ENCODE measurements at regions not wholly inside any gene's neighbourhood (a gene's known extent, or its start where the extent isn't known, plus 50 kb on each side); places are given as distances from the start of the nearest gene placed in this dataset.
"Not testable (repeated sequence)": the region's sequence is repeated elsewhere in the genome, so short reads cannot be mapped to it uniquely, and the experiment has no call there.

- no peaks in the 10 kb centered on the region for H3K9me3 ChIP-seq
- no peak overlapping the region for H3K27ac ChIP-seq
- no peak overlapping the region for H3K4me3 ChIP-seq
- DNase-seq (ENCODE audit: low spot score in 2 of 2) = no peak
- H3K36me3 ChIP-seq = no peaks in the 10 kb centered on the region
- no peak for TF ChIP-seq EP300 (IDR thresholded peaks at IDR 0.05)
- no peak for TF ChIP-seq CTCF (IDR thresholded peaks at IDR 0.05)
- TF ChIP-seq POLR2A (IDR thresholded peaks at IDR 0.05) = no peak
- H3K27me3 ChIP-seq = peaks cover 0 to 4% of the 10 kb centered on the region in 2 donors
- 27 to 49% methylated on average over 10 to 13 of the region's 13 CpGs for WGBS, 2 donors
- peaks cover 0 to 6% (median 0%) of the 10 kb centered on the region in 4 donors for H3K4me1 ChIP-seq
Measured at GRCh38 chr17:13415871-13416416, 185.8 kb downstream of the HS3ST3A1 start.

- H3K27ac ChIP-seq; H3K27me3 ChIP-seq; H3K36me3 ChIP-seq; H3K4me1 ChIP-seq; H3K9me3 ChIP-seq; H3K4me3 ChIP-seq; DNase-seq (ENCODE audit: low spot score in 2 of 2): not testable (repeated sequence)
- 80 to 85% methylated on average over 3 of the region's 3 CpGs for WGBS, 2 donors
Measured at GRCh38 chr17:13415200-13415599, 186.5 kb downstream of the HS3ST3A1 start.

GRCh38 chr17:13413001-13413400 is 188.7 kb downstream of the HS3ST3A1 start:
- H3K27me3 ChIP-seq = peaks cover 0 to 4% of the 10 kb centered on the region in 2 donors
- no peaks in the 10 kb centered on the region for H3K36me3 ChIP-seq
- peaks cover 0 to 6% (median 0%) of the 10 kb centered on the region in 4 donors for H3K4me1 ChIP-seq
- no peak overlapping the region for H3K27ac ChIP-seq
- no peak for DNase-seq (ENCODE audit: low spot score in 2 of 2)
- TF ChIP-seq CTCF (IDR thresholded peaks at IDR 0.05) (no peak), EP300 (IDR thresholded peaks at IDR 0.05) (no peak)
- no peaks in the 10 kb centered on the region for H3K9me3 ChIP-seq
- H3K4me3 ChIP-seq = no peak overlapping the region
- WGBS, 2 donors = 85 to 89% methylated on average over 7 of the region's 7 CpGs

GRCh38 chr17:13410874-13411273 is 190.9 kb downstream of the HS3ST3A1 start:
- Histone ChIP-seq H3K4me3 (no peak overlapping the region), H3K9me3 (no peaks in the 10 kb centered on the region), H3K27ac (no peak overlapping the region), H3K36me3 (no peaks in the 10 kb centered on the region), H3K27me3 (peaks cover 0 to 4% of the 10 kb centered on the region in 2 donors), H3K4me1 (peaks cover 0 to 1% (median 0%) of the 10 kb centered on the region in 4 donors)
- TF ChIP-seq CTCF (IDR thresholded peaks at IDR 0.05) = no peak
- TF ChIP-seq EP300 (IDR thresholded peaks at IDR 0.05) = no peak
- TF ChIP-seq POLR2A (IDR thresholded peaks at IDR 0.05) = no peak
- DNase-seq (ENCODE audit: low spot score in 2 of 2) = no peak
- 49 to 59% methylated on average over 2 of the region's 2 CpGs for WGBS, 2 donors

- peaks cover 0 to 4% of the 10 kb centered on the region in 2 donors for H3K27me3 ChIP-seq
- 85% methylated on average over 3 of the region's 3 CpGs for WGBS, 2 donors
- no peak for DNase-seq (ENCODE audit: low spot score in 2 of 2)
- H3K27ac ChIP-seq = no peak overlapping the region
- no peaks in the 10 kb centered on the region for H3K9me3 ChIP-seq
- no peaks in the 10 kb centered on the region for H3K36me3 ChIP-seq
- no peaks in the 10 kb centered on the region for H3K4me1 ChIP-seq
- no peak overlapping the region for H3K4me3 ChIP-seq
- TF ChIP-seq EP300 (IDR thresholded peaks at IDR 0.05) = no peak
- TF ChIP-seq POLR2A (IDR thresholded peaks at IDR 0.05) = no peak
- no peak for TF ChIP-seq CTCF (IDR thresholded peaks at IDR 0.05)
Measured at GRCh38 chr17:13410214-13410613, 191.5 kb downstream of the HS3ST3A1 start.

- H3K27ac ChIP-seq = no peak overlapping the region
- H3K4me1 ChIP-seq = no peaks in the 10 kb centered on the region
- no peak for DNase-seq (ENCODE audit: low spot score in 2 of 2)
- 75% methylated on average over 1 of the region's 1 CpG for WGBS, 2 donors
- no peak overlapping the region for H3K4me3 ChIP-seq
- TF ChIP-seq CTCF (IDR thresholded peaks at IDR 0.05) (no peak), POLR2A (IDR thresholded peaks at IDR 0.05) (no peak), EP300 (IDR thresholded peaks at IDR 0.05) (no peak)
- H3K9me3 ChIP-seq = no peaks in the 10 kb centered on the region
- peaks cover 0 to 4% of the 10 kb centered on the region in 2 donors for H3K27me3 ChIP-seq
- H3K36me3 ChIP-seq = no peaks in the 10 kb centered on the region
Measured at GRCh38 chr17:13409455-13409854, 192.3 kb downstream of the HS3ST3A1 start.

Data from tibial nerve (tissue), 4 donors.